KMS-11 (cell line): ENCODE measurements at regions not wholly inside any gene's neighbourhood (a gene's known extent, or its start where the extent isn't known, plus 50 kb on each side); places are given as distances from the start of the nearest gene placed in this dataset.

Experiments used
- H2AFZ ChIP-seq: fragments of 200-600 bp; sonication (generic); 2 replicates; pipeline ENCODE4 v1.6.1; 2016; ENCODE audit warnings: antibody characterized with exemption, mixed run types, low read depth
- H3K27ac ChIP-seq: fragments of 200-600 bp; sonication (generic); 2 replicates; pipeline ENCODE4 v1.6.1; 2016; ENCODE audit warnings: mild to moderate bottlenecking, mixed run types
- H3K27me3 ChIP-seq: fragments of 200-600 bp; sonication (generic); 2 replicates; pipeline ENCODE4 v1.6.1; 2017; ENCODE audit warnings: mild to moderate bottlenecking, low read depth, mixed run types, moderate library complexity; ENCODE audit not compliant: insufficient read depth
- H3K36me3 ChIP-seq: fragments of 200-600 bp; sonication (generic); 2 replicates; pipeline ENCODE4 v1.6.1; 2017; ENCODE audit warnings: mild to moderate bottlenecking, mixed run types; ENCODE audit not compliant: insufficient read depth
- H3K4me1 ChIP-seq: fragments of 200-600 bp; sonication (generic); 2 replicates; pipeline ENCODE4 v1.6.1; 2016; ENCODE audit warnings: mild to moderate bottlenecking, low read depth, mixed run types; ENCODE audit not compliant: poor library complexity, severe bottlenecking
- H3K4me2 ChIP-seq: fragments of 200-600 bp; sonication (generic); 2 replicates; pipeline ENCODE4 v1.7.0; 2016; ENCODE audit warnings: mild to moderate bottlenecking, mixed run types
- H3K4me3 ChIP-seq: fragments of 200-600 bp; sonication (generic); IDR thresholded peaks from 2 replicates; pipeline ENCODE4 v1.6.1; 2017; ENCODE audit warnings: low read depth, low read length, mixed read lengths; ENCODE audit not compliant: insufficient read depth
- H3K79me2 ChIP-seq: fragments of 200-600 bp; sonication (generic); 2 replicates; pipeline ENCODE4 v1.6.1; 2016; ENCODE audit warnings: low read depth, mixed run types; ENCODE audit not compliant: insufficient read depth
- H3K9ac ChIP-seq: fragments of 200-600 bp; sonication (generic); 2 replicates; pipeline ENCODE4 v1.6.1; 2016; ENCODE audit warnings: mild to moderate bottlenecking, mixed run types
- H4K20me1 ChIP-seq: fragments of 200-600 bp; sonication (generic); 2 replicates; pipeline ENCODE4 v1.6.1; 2016; ENCODE audit warnings: mild to moderate bottlenecking, mixed run types; ENCODE audit not compliant: insufficient read depth
- TF ChIP-seq, protein P1 (sequence below): fragments of 200-600 bp; sonication (generic); conservative IDR thresholded peaks from 2 replicates; pipeline ENCODE4 v1.6.1; 2017; ENCODE audit warnings: low read depth, mild to moderate bottlenecking, antibody characterized with exemption, low read length, moderate library complexity, mixed read lengths

- H3K4me1 ChIP-seq = no peaks in the 10 kb centered on the region
- no peak overlapping the region for H3K9ac ChIP-seq
- TF ChIP-seq, protein P1, sequence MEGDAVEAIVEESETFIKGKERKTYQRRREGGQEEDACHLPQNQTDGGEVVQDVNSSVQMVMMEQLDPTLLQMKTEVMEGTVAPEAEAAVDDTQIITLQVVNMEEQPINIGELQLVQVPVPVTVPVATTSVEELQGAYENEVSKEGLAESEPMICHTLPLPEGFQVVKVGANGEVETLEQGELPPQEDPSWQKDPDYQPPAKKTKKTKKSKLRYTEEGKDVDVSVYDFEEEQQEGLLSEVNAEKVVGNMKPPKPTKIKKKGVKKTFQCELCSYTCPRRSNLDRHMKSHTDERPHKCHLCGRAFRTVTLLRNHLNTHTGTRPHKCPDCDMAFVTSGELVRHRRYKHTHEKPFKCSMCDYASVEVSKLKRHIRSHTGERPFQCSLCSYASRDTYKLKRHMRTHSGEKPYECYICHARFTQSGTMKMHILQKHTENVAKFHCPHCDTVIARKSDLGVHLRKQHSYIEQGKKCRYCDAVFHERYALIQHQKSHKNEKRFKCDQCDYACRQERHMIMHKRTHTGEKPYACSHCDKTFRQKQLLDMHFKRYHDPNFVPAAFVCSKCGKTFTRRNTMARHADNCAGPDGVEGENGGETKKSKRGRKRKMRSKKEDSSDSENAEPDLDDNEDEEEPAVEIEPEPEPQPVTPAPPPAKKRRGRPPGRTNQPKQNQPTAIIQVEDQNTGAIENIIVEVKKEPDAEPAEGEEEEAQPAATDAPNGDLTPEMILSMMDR = no peak
- H3K4me3 ChIP-seq = no peak overlapping the region
- H4K20me1 ChIP-seq = no peaks in the 10 kb centered on the region
- no peak overlapping the region for H3K4me2 ChIP-seq
- no peaks in the 10 kb centered on the region for H3K36me3 ChIP-seq
- H3K27ac ChIP-seq = no peak overlapping the region
- no peaks in the 10 kb centered on the region for H3K27me3 ChIP-seq
- no peaks in the 10 kb centered on the region for H3K79me2 ChIP-seq
- H2AFZ ChIP-seq = no peak overlapping the region
Measured at GRCh38 chr4:126241634-126242033, 926.9 kb downstream of the FAT4 start.

- H3K9ac ChIP-seq = no peak overlapping the region
- no peaks in the 10 kb centered on the region for H3K36me3 ChIP-seq
- H3K27me3 ChIP-seq = no peaks in the 10 kb centered on the region
- H2AFZ ChIP-seq = no peak overlapping the region
- H3K4me1 ChIP-seq = no peaks in the 10 kb centered on the region
- no peak overlapping the region for H3K4me2 ChIP-seq
- no peaks in the 10 kb centered on the region for H4K20me1 ChIP-seq
- H3K79me2 ChIP-seq = no peaks in the 10 kb centered on the region
- H3K27ac ChIP-seq = no peak overlapping the region
- no peak overlapping the region for H3K4me3 ChIP-seq
- TF ChIP-seq, protein P1 = no peak
Measured at GRCh38 chr4:126242679-126243390, 928.1 kb downstream of the FAT4 start.

GRCh38 chr4:126247409-126247808 lies 932.7 kb downstream of the FAT4 start:
- no peaks in the 10 kb centered on the region for H3K36me3 ChIP-seq
- no peaks in the 10 kb centered on the region for H4K20me1 ChIP-seq
- no peaks in the 10 kb centered on the region for H3K79me2 ChIP-seq
- no peak overlapping the region for H3K4me3 ChIP-seq
- H3K9ac ChIP-seq = no peak overlapping the region
- TF ChIP-seq, protein P1 = no peak
- H3K27me3 ChIP-seq = no peaks in the 10 kb centered on the region
- no peak overlapping the region for H3K4me2 ChIP-seq
- no peak overlapping the region for H2AFZ ChIP-seq
- H3K4me1 ChIP-seq = no peaks in the 10 kb centered on the region
- H3K27ac ChIP-seq = no peak overlapping the region

GRCh38 chr4:126250006-126250405 lies 935.3 kb downstream of the FAT4 start:
- no peaks in the 10 kb centered on the region for H3K4me1 ChIP-seq

More at GRCh38 chr4:126250006-126250405, 935.3 kb downstream of the FAT4 start:
- Histone ChIP-seq H3K27ac (no peak overlapping the region), H3K27me3 (no peaks in the 10 kb centered on the region), H2AFZ (no peak overlapping the region), H3K79me2 (no peaks in the 10 kb centered on the region), H4K20me1 (no peaks in the 10 kb centered on the region), H3K4me3 (no peak overlapping the region), H3K36me3 (no peaks in the 10 kb centered on the region), H3K9ac (no peak overlapping the region), H3K4me2 (no peak overlapping the region)
- TF ChIP-seq, protein P1 = no peak
